Neural progenitor cell (in vitro differentiated cells): ENCODE measurements at regions not wholly inside any gene's neighbourhood (a gene's known extent, or its start where the extent isn't known, plus 50 kb on each side); places are given as distances from the start of the nearest gene placed in this dataset.

Experiments
- DNase-seq: peaks from one replicate; pipeline ENCODE4 v3.0.0-alpha.2; 2016; ENCODE audit warnings: low spot score
- H2AFZ ChIP-seq: fragments of 200-600 bp; sonication (generic); replicated peaks from 2 replicates; pipeline ENCODE4 v1.6.1; 2016; ENCODE audit warnings: antibody characterized with exemption
- H3F3A ChIP-seq: fragments of 200-600 bp; sonication (generic); 2 replicates; pipeline ENCODE4 v1.6.1; 2016; ENCODE audit warnings: antibody characterized with exemption, low read depth
- H3K27ac ChIP-seq: fragments of 200-600 bp; sonication (generic); 2 replicates; pipeline ENCODE4 v1.5.1; 2016; ENCODE audit warnings: mild to moderate bottlenecking
- H3K27me3 ChIP-seq: fragments of 200-600 bp; sonication (generic); 2 replicates; pipeline ENCODE4 v1.6.1; 2016; ENCODE audit warnings: mild to moderate bottlenecking, moderate library complexity
- H3K36me3 ChIP-seq: fragments of 200-600 bp; sonication (generic); 2 replicates; pipeline ENCODE4 v1.5.1; 2016
- H3K4me1 ChIP-seq: fragments of 200-600 bp; sonication (generic); 2 replicates; pipeline ENCODE4 v1.6.1; 2016; ENCODE audit warnings: mixed run types
- H3K4me2 ChIP-seq: fragments of 200-600 bp; sonication (generic); 2 replicates; pipeline ENCODE4 v1.6.1; 2016
- H3K4me3 ChIP-seq: fragments of 200-600 bp; sonication (generic); 2 replicates; pipeline ENCODE4 v1.5.1; 2016
- H3K79me2 ChIP-seq: fragments of 200-600 bp; sonication (generic); 2 replicates; pipeline ENCODE4 v1.6.1; 2016; ENCODE audit warnings: low read depth
- H3K9ac ChIP-seq: fragments of 200-600 bp; sonication (generic); 2 replicates; pipeline ENCODE4 v1.6.1; 2016
- H3K9me3 ChIP-seq: fragments of 200-600 bp; sonication (generic); 2 replicates; pipeline ENCODE4 v1.5.1; 2016; ENCODE audit warnings: low read depth
- H4K20me1 ChIP-seq: fragments of 200-600 bp; sonication (generic); 2 replicates; pipeline ENCODE4 v1.6.1; 2016; ENCODE audit warnings: low read depth
- H3K27ac Mint-ChIP-seq: 3 replicates; pipeline ENCODE4 v1.8.0; 2021; ENCODE audit warnings: mixed read lengths
- H3K27me3 Mint-ChIP-seq: 2 replicates; pipeline ENCODE4 v1.8.0; 2022; ENCODE audit warnings: low read depth, mild to moderate bottlenecking, inconsistent platforms, moderate library complexity, mixed read lengths; ENCODE audit not compliant: insufficient read depth
- H3K36me3 Mint-ChIP-seq: 3 replicates; pipeline ENCODE4 v1.8.0; 2021; ENCODE audit warnings: mixed read lengths
- H3K4me1 Mint-ChIP-seq: 3 replicates; pipeline ENCODE4 v1.8.0; 2021; ENCODE audit warnings: mixed read lengths
- H3K4me3 Mint-ChIP-seq: 3 replicates; pipeline ENCODE4 v1.8.0; 2021; ENCODE audit warnings: mild to moderate bottlenecking, moderate library complexity, mixed read lengths
- H3K9me3 Mint-ChIP-seq: 3 replicates; pipeline ENCODE4 v1.8.0; 2020; ENCODE audit warnings: mixed read lengths
- CTCF ChIP-seq: fragments of 200-600 bp; sonication (generic); IDR thresholded peaks from 2 replicates; pipeline ENCODE4 v1.5.1; 2017; ENCODE audit warnings: antibody characterized with exemption, mild to moderate bottlenecking
- EZH2 ChIP-seq: fragments of 200-600 bp; sonication (generic); IDR thresholded peaks from 2 replicates; pipeline ENCODE4 v1.6.1; 2017; ENCODE audit warnings: antibody characterized with exemption, mild to moderate bottlenecking, moderate library complexity
- EZH2phosphoT487 ChIP-seq: fragments of 200-600 bp; sonication (generic); IDR thresholded peaks from 2 replicates; pipeline ENCODE4 v1.6.1; 2017; ENCODE audit warnings: antibody characterized with exemption

- H3K27me3 ChIP-seq, result no peaks in the 10 kb centered on the region
- no peaks in the 10 kb centered on the region for H3K4me1 ChIP-seq
- Mint-ChIP-seq H3K27me3 (peaks cover 2% of the 10 kb centered on the region), H3K4me3 (no peak overlapping the region), H3K4me1 (peaks cover 9% of the 10 kb centered on the region), H3K36me3 (no peaks in the 10 kb centered on the region), H3K27ac (no peak overlapping the region), H3K9me3 (no peaks in the 10 kb centered on the region)
- no peaks in the 10 kb centered on the region for H3K9me3 ChIP-seq
- H3K4me2 ChIP-seq, result no peak overlapping the region
- no peak overlapping the region for H3K9ac ChIP-seq
- no peak overlapping the region for H3K27ac ChIP-seq
- H3K36me3 ChIP-seq, result no peaks in the 10 kb centered on the region
- DNase-seq, result peak; percentile 74
- H4K20me1 ChIP-seq, result no peaks in the 10 kb centered on the region
- H3K79me2 ChIP-seq, result no peaks in the 10 kb centered on the region
- TF ChIP-seq EZH2 (no peak), EZH2phosphoT487 (no peak), CTCF (peak; percentile 71)
- H3F3A ChIP-seq, result no peaks in the 10 kb centered on the region
- H2AFZ ChIP-seq, result peak overlapping the region; percentile 51
- no peak overlapping the region for H3K4me3 ChIP-seq
Observed at GRCh38 chr3:148379763-148380382, 317.8 kb upstream of the AGTR1 start.

- no peak overlapping the region for H3K9ac ChIP-seq
- H3K9me3 ChIP-seq, result no peaks in the 10 kb centered on the region
- no peaks in the 10 kb centered on the region for H3F3A ChIP-seq
- H3K27me3 Mint-ChIP-seq, result peaks cover 2% of the 10 kb centered on the region
- peaks cover 9% of the 10 kb centered on the region for H3K4me1 Mint-ChIP-seq
- H3K27ac Mint-ChIP-seq, result no peak overlapping the region
- H3K27ac ChIP-seq, result no peak overlapping the region
- DNase-seq, result no peak
- H3K27me3 ChIP-seq, result no peaks in the 10 kb centered on the region
- H3K4me1 ChIP-seq, result no peaks in the 10 kb centered on the region
- H3K4me3 Mint-ChIP-seq, result no peak overlapping the region
- TF ChIP-seq EZH2phosphoT487 (no peak), CTCF (no peak), EZH2 (no peak)
- H3K36me3 ChIP-seq, result no peaks in the 10 kb centered on the region
- no peaks in the 10 kb centered on the region for H3K9me3 Mint-ChIP-seq
- no peaks in the 10 kb centered on the region for H3K79me2 ChIP-seq
- H3K4me3 ChIP-seq, result no peak overlapping the region
- H3K4me2 ChIP-seq, result no peak overlapping the region
- no peak overlapping the region for H2AFZ ChIP-seq
- H4K20me1 ChIP-seq, result no peaks in the 10 kb centered on the region
- no peaks in the 10 kb centered on the region for H3K36me3 Mint-ChIP-seq
Observed at GRCh38 chr3:148381051-148381450, 316.7 kb upstream of the AGTR1 start.

GRCh38 chr3:148389916-148390315 lies 307.8 kb upstream of the AGTR1 start:
- no peaks in the 10 kb centered on the region for H3F3A ChIP-seq
- DNase-seq, result no peak
- no peaks in the 10 kb centered on the region for H3K79me2 ChIP-seq
- H3K4me1 ChIP-seq, result no peaks in the 10 kb centered on the region
- peaks cover 9% of the 10 kb centered on the region for H3K9me3 Mint-ChIP-seq
- no peak overlapping the region for H3K9ac ChIP-seq
- H3K4me1 Mint-ChIP-seq, result no peaks in the 10 kb centered on the region
- H3K27ac ChIP-seq, result no peak overlapping the region
- H3K9me3 ChIP-seq, result no peaks in the 10 kb centered on the region
- no peaks in the 10 kb centered on the region for H4K20me1 ChIP-seq
- no peak overlapping the region for H3K4me3 ChIP-seq
- H3K4me3 Mint-ChIP-seq, result no peak overlapping the region
- H3K27ac Mint-ChIP-seq, result no peak overlapping the region
- TF ChIP-seq EZH2, result no peak
- no peak for TF ChIP-seq EZH2phosphoT487
- TF ChIP-seq CTCF, result no peak
- no peaks in the 10 kb centered on the region for H3K36me3 ChIP-seq
- H3K27me3 Mint-ChIP-seq, result no peaks in the 10 kb centered on the region
- no peaks in the 10 kb centered on the region for H3K36me3 Mint-ChIP-seq
- no peaks in the 10 kb centered on the region for H3K27me3 ChIP-seq
- no peak overlapping the region for H3K4me2 ChIP-seq
- no peak overlapping the region for H2AFZ ChIP-seq
